Epidermal melanocyte (primary cell): ENCODE measurements at regions not wholly inside any gene's neighbourhood (a gene's known extent, or its start where the extent isn't known, plus 50 kb on each side); places are given as distances from the start of the nearest gene placed in this dataset.

Source experiments
- DNase-seq: peaks from one replicate; pipeline ENCODE4 v3.0.0; 2011; ENCODE audit warnings: low spot score; ENCODE audit not compliant: insufficient read length

- no peak for DNase-seq
Observed at GRCh38 chr3:14590569-14590968, 50.4 kb upstream of the GRIP2 start.

GRCh38 chr3:14592390-14592789 lies 52.2 kb upstream of the GRIP2 start:
- DNase-seq, result no peak

- DNase-seq, result no peak
Observed at GRCh38 chr3:14592836-14593235, 52.7 kb upstream of the GRIP2 start.

- no peak for DNase-seq
Observed at GRCh38 chr3:14594234-14594633, 54.1 kb upstream of the GRIP2 start.

- DNase-seq, result no peak
Observed at GRCh38 chr3:14595561-14595960, 55.4 kb upstream of the GRIP2 start.

GRCh38 chr3:14597266-14597665 lies 54.3 kb upstream of the CCDC174 start:
- no peak for DNase-seq

GRCh38 chr3:14598143-14598569 lies 53.4 kb upstream of the CCDC174 start:
- peak; percentile 52 for DNase-seq

- DNase-seq, result no peak
Observed at GRCh38 chr3:14599488-14599887, 52.1 kb upstream of the CCDC174 start.

GRCh38 chr3:14600075-14600474 lies 51.5 kb upstream of the CCDC174 start:
- no peak for DNase-seq

- no peak for DNase-seq
Observed at GRCh38 chr3:14600856-14601610, 50.5 kb upstream of the CCDC174 start.

GRCh38 chr3:14601692-14602005 lies 49.9 kb upstream of the CCDC174 start:
- DNase-seq, result no peak
